ENCODE measurements at regions not wholly inside any gene's neighbourhood (a gene's known extent, or its start where the extent isn't known, plus 50 kb on each side); places are given as distances from the start of the nearest gene placed in this dataset.

DNA sequence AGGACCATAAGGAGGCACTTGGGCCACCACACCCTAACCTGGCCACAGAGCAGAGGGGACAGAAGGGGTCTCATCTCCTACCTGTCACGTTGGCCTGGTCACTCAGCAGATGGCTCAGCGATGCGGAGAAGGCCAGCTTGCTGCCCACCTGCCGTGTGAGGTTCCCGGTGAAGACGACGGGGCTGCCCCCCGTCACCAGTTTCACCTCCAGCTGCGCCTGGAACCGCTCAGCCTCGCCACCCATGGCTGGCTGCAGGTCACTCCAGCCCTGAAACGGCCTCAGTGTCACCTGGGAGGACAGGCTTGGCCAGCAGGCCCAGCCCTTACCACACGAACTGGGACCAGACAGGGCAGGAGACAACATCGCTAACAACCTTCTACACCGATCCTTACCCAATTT, 116.8 kb downstream of the RMI2 start:
- no peaks in the 10 kb centered on the region for H3K36me3 ChIP-seq (ENCODE audit: control insufficient read depth, insufficient read depth, low read length)
- Mint-ChIP-seq H3K36me3 (ENCODE audit: insufficient read depth, unreplicated experiment) (no peaks in the 10 kb centered on the region), H3K27ac (ENCODE audit: unreplicated experiment) (no peak overlapping the region), H3K27me3 (ENCODE audit: insufficient read depth, unreplicated experiment) (no peaks in the 10 kb centered on the region), H3K9me3 (ENCODE audit: unreplicated experiment) (no peaks in the 10 kb centered on the region), H3K4me3 (ENCODE audit: unreplicated experiment) (no peak overlapping the region), H3K4me1 (ENCODE audit: low read depth, unreplicated experiment) (no peaks in the 10 kb centered on the region)
- intact Hi-C loops (cut with micrococcal nuclease; ENCODE audit: unreplicated experiment): no loop called here
- H3K27me3 ChIP-seq (replicated peaks; ENCODE audit: control insufficient read depth, insufficient read depth, low read length): no peaks in the 10 kb centered on the region
- BruUV-seq (replicated peaks): no TSS peak
- no peaks in the 10 kb centered on the region for H3K9me3 ChIP-seq
- no peak overlapping the region for H3K4me3 ChIP-seq (ENCODE audit: low read depth, low read length)
- TF ChIP-seq, protein P1, sequence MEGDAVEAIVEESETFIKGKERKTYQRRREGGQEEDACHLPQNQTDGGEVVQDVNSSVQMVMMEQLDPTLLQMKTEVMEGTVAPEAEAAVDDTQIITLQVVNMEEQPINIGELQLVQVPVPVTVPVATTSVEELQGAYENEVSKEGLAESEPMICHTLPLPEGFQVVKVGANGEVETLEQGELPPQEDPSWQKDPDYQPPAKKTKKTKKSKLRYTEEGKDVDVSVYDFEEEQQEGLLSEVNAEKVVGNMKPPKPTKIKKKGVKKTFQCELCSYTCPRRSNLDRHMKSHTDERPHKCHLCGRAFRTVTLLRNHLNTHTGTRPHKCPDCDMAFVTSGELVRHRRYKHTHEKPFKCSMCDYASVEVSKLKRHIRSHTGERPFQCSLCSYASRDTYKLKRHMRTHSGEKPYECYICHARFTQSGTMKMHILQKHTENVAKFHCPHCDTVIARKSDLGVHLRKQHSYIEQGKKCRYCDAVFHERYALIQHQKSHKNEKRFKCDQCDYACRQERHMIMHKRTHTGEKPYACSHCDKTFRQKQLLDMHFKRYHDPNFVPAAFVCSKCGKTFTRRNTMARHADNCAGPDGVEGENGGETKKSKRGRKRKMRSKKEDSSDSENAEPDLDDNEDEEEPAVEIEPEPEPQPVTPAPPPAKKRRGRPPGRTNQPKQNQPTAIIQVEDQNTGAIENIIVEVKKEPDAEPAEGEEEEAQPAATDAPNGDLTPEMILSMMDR (IDR thresholded peaks at IDR 0.05; ENCODE audit: insufficient read depth in 1 of 2, low read depth in 1 of 2, low read length in 1 of 2, severe bottlenecking in 1 of 2, unreplicated experiment in 1 of 2): no peak
- ChIA-PET CTCF (interaction anchor here (0.6 kb wide), 1 partner anchor 70 kb away, joined by 3 read pairs; no protein-coding TSS in a partner anchor), POLR2A (no interaction called here)
- DNase-seq: no peak
- H3K4me1 ChIP-seq: no peaks in the 10 kb centered on the region

DNA sequence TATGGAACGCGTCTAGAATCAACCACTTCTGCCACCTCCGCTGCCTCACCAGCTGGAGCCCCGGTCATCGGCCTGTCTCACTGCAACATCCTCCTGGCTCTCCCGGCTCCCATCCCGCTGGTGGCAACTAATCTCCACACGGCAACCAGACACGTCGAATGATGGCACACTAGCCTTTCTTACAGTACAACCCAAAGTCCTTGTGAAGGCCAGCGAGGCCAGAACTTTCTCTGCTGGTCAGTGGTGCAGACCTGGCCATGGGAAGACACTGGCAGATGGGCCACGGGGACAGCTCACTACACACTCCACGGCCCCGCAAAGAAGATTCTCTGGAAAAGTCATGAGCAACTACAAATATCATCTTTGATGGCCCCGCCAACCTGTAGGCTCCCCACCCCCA, 117.6 kb downstream of the RMI2 start:
- no peaks in the 10 kb centered on the region for H3K4me1 ChIP-seq
- no peak for DNase-seq
- Mint-ChIP-seq H3K4me1 (ENCODE audit: low read depth, unreplicated experiment) (no peaks in the 10 kb centered on the region), H3K27ac (ENCODE audit: unreplicated experiment) (no peak overlapping the region), H3K36me3 (ENCODE audit: insufficient read depth, unreplicated experiment) (no peaks in the 10 kb centered on the region), H3K4me3 (ENCODE audit: unreplicated experiment) (no peak overlapping the region), H3K9me3 (ENCODE audit: unreplicated experiment) (no peaks in the 10 kb centered on the region), H3K27me3 (ENCODE audit: insufficient read depth, unreplicated experiment) (no peaks in the 10 kb centered on the region)
- TF ChIP-seq, protein P1 (IDR thresholded peaks at IDR 0.05; ENCODE audit: insufficient read depth in 1 of 2, low read depth in 1 of 2, low read length in 1 of 2, severe bottlenecking in 1 of 2, unreplicated experiment in 1 of 2): no peak
- H3K36me3 ChIP-seq (ENCODE audit: control insufficient read depth, insufficient read depth, low read length): no peaks in the 10 kb centered on the region
- no peaks in the 10 kb centered on the region for H3K27me3 ChIP-seq (replicated peaks; ENCODE audit: control insufficient read depth, insufficient read depth, low read length)
- no TSS peak for BruUV-seq (replicated peaks)
- no peaks in the 10 kb centered on the region for H3K9me3 ChIP-seq
- POLR2A ChIA-PET: no interaction called here
- no peak overlapping the region for H3K4me3 ChIP-seq (ENCODE audit: low read depth, low read length)
- intact Hi-C loops (cut with micrococcal nuclease; ENCODE audit: unreplicated experiment): no loop called here
- CTCF ChIA-PET: no interaction called here

DNA sequence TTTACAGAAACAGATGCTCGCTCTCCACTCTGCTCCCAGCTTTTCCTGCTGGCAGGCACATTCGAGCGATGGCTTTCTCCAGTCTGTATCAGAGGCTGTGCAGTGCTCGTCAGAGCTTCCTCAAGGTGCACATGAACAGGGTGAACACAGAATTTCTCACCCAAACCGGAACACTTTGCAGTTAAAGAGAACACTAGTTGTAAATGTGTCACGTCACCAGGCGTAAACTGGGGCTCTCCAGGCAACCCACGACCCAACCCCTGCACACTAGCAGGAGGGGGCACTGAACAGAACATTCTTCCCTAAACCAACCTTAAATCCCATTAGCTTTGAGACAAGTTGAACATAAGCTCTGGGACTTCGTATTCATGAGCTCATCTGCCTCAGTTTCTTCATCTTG, 119.0 kb downstream of the RMI2 start:
- Histone ChIP-seq H3K27me3 (replicated peaks; ENCODE audit: control insufficient read depth, insufficient read depth, low read length) (no peaks in the 10 kb centered on the region), H3K36me3 (ENCODE audit: control insufficient read depth, insufficient read depth, low read length) (no peaks in the 10 kb centered on the region), H3K9me3 (no peaks in the 10 kb centered on the region), H3K4me3 (ENCODE audit: low read depth, low read length) (no peak overlapping the region), H3K4me1 (no peaks in the 10 kb centered on the region)
- H3K4me1 Mint-ChIP-seq (ENCODE audit: low read depth, unreplicated experiment): no peaks in the 10 kb centered on the region
- ChIA-PET POLR2A (no interaction called here), CTCF (interaction anchor here (1.0 kb wide), 1 partner anchor 63 kb away, joined by 3 read pairs; no protein-coding TSS in a partner anchor)
- BruUV-seq (replicated peaks): no TSS peak
- TF ChIP-seq, protein P1 (IDR thresholded peaks at IDR 0.05; ENCODE audit: insufficient read depth in 1 of 2, low read depth in 1 of 2, low read length in 1 of 2, severe bottlenecking in 1 of 2, unreplicated experiment in 1 of 2): no peak
- no peak overlapping the region for H3K4me3 Mint-ChIP-seq (ENCODE audit: unreplicated experiment)
- intact Hi-C loops (cut with micrococcal nuclease; ENCODE audit: unreplicated experiment): no loop called here
- no peak for DNase-seq
- no peaks in the 10 kb centered on the region for H3K9me3 Mint-ChIP-seq (ENCODE audit: unreplicated experiment)
- no peaks in the 10 kb centered on the region for H3K27me3 Mint-ChIP-seq (ENCODE audit: insufficient read depth, unreplicated experiment)
- H3K27ac Mint-ChIP-seq (ENCODE audit: unreplicated experiment): no peak overlapping the region
- H3K36me3 Mint-ChIP-seq (ENCODE audit: insufficient read depth, unreplicated experiment): no peaks in the 10 kb centered on the region
